Naive thymus-derived CD8-positive, alpha-beta T cell (primary cell): ENCODE measurements at regions not wholly inside any gene's neighbourhood (a gene's known extent, or its start where the extent isn't known, plus 50 kb on each side); places are given as distances from the start of the nearest gene placed in this dataset.

Experiments
- ATAC-seq, 2 donors: fragments of 150-1000 bp; cut with Tn5 transposase in 1 of 2; sonication (Bioruptor Pico), chemical (Tn5 transposase) in 1 of 2; 1 replicate in 1 of 2; 2 replicates in 1 of 2; pipeline ENCODE4 v1.10.0; 2021; ENCODE audit warnings: mild to moderate bottlenecking in 2 of 2, moderate library complexity in 2 of 2
- POLR2A ChIA-PET: fragments of 350-600 bp; sonication (Branson Sonifier 250); formaldehyde crosslinking; loops from one replicate; lab custom pipeline; 2021; ENCODE audit warnings: antibody characterized with exemption; lab: Charles Lee
- DNase-seq, 10 donors: peaks; one replicate each; pipeline versions ENCODE4 v3.0.0 to v3.0.0-alpha.2; 2020 to 2022
- H3K27ac Mint-ChIP-seq, 10 donors: one replicate each; pipeline ENCODE4 v1.8.0; 2020 to 2022; ENCODE audit warnings: mild to moderate bottlenecking in 10 of 10, mixed read lengths in 10 of 10, moderate library complexity in 4 of 10, inconsistent platforms in 1 of 10
- H3K27me3 Mint-ChIP-seq, 5 donors: one replicate each; pipeline ENCODE4 v1.8.0; 2021 to 2022; ENCODE audit warnings: mixed read lengths in 5 of 5
- H3K36me3 Mint-ChIP-seq, 3 donors: one replicate each; pipeline ENCODE4 v1.8.0; 2020 to 2022; ENCODE audit warnings: mixed read lengths in 3 of 3, mild to moderate bottlenecking in 2 of 3, inconsistent platforms in 1 of 3
- H3K4me1 Mint-ChIP-seq, 4 donors: one replicate each; pipeline ENCODE4 v1.8.0; 2021 to 2022; ENCODE audit warnings: mixed read lengths in 4 of 4
- H3K4me3 Mint-ChIP-seq, 10 donors: one replicate each; pipeline ENCODE4 v1.8.0; 2020 to 2022; ENCODE audit warnings: mild to moderate bottlenecking in 10 of 10, mixed read lengths in 10 of 10, moderate library complexity in 6 of 10, inconsistent platforms in 1 of 10
- H3K9me3 Mint-ChIP-seq, 9 donors: one replicate each; pipeline ENCODE4 v1.8.0; 2020 to 2022; ENCODE audit warnings: mixed read lengths in 9 of 9, mild to moderate bottlenecking in 3 of 9, inconsistent platforms in 1 of 9, moderate library complexity in 1 of 9

- Mint-ChIP-seq H3K4me3 (no peak overlapping the region), H3K9me3 (peaks cover 0 to 35% (median 13%) of the 10 kb centered on the region in 9 donors), H3K27ac (no peak overlapping the region), H3K4me1 (no peaks in the 10 kb centered on the region), H3K36me3 (peaks cover 0 to 19% (median 3%) of the 10 kb centered on the region in 3 donors), H3K27me3 (peaks cover 0 to 12% (median 3%) of the 10 kb centered on the region in 5 donors)
- no peak for ATAC-seq
- DNase-seq = no peak
- POLR2A ChIA-PET = no interaction called here
Observed at GRCh38 chrX:79568309-79568708, 201.2 kb upstream of the ITM2A start.

GRCh38 chrX:79564362-79564761 lies 197.2 kb upstream of the ITM2A start:
- Mint-ChIP-seq H3K27me3 (peaks cover 0 to 12% (median 3%) of the 10 kb centered on the region in 5 donors), H3K4me3 (no peak overlapping the region), H3K36me3 (peaks cover 0 to 17% (median 3%) of the 10 kb centered on the region in 3 donors)

GRCh38 chrX:79559290-79559689 lies 192.2 kb upstream of the ITM2A start:
- peaks cover 0 to 2% (median 0%) of the 10 kb centered on the region in 9 donors for H3K9me3 Mint-ChIP-seq
- H3K4me3 Mint-ChIP-seq = no peak overlapping the region
- H3K36me3 Mint-ChIP-seq = no peaks in the 10 kb centered on the region
- no peak for ATAC-seq
- H3K4me1 Mint-ChIP-seq = no peaks in the 10 kb centered on the region
- H3K27ac Mint-ChIP-seq = no peak overlapping the region
- DNase-seq = no peak
- POLR2A ChIA-PET = no interaction called here
- H3K27me3 Mint-ChIP-seq = peaks cover 0 to 5% (median 0%) of the 10 kb centered on the region in 5 donors

More at GRCh38 chrX:79564362-79564761, 197.2 kb upstream of the ITM2A start:
- Mint-ChIP-seq H3K27ac (no peak overlapping the region), H3K4me1 (no peaks in the 10 kb centered on the region), H3K9me3 (peaks cover 0 to 34% (median 11%) of the 10 kb centered on the region in 9 donors)
- DNase-seq (no peak), ATAC-seq (no peak)
- POLR2A ChIA-PET = no interaction called here

GRCh38 chrX:79557212-79557611 lies 190.1 kb upstream of the ITM2A start:
- ATAC-seq (no peak), DNase-seq (no peak)
- H3K27me3 Mint-ChIP-seq = peaks cover 0 to 4% (median 0%) of the 10 kb centered on the region in 5 donors
- no peak overlapping the region for H3K4me3 Mint-ChIP-seq
- no peak overlapping the region for H3K27ac Mint-ChIP-seq
- no peaks in the 10 kb centered on the region for H3K4me1 Mint-ChIP-seq
- no peaks in the 10 kb centered on the region for H3K36me3 Mint-ChIP-seq
- POLR2A ChIA-PET = no interaction called here
- H3K9me3 Mint-ChIP-seq = peaks cover 0 to 2% (median 0%) of the 10 kb centered on the region in 9 donors

GRCh38 chrX:79556800-79557199 lies 189.7 kb upstream of the ITM2A start:
- POLR2A ChIA-PET = no interaction called here
- no peaks in the 10 kb centered on the region for H3K36me3 Mint-ChIP-seq
- H3K4me3 Mint-ChIP-seq = no peak overlapping the region
- H3K9me3 Mint-ChIP-seq = peaks cover 0 to 2% (median 0%) of the 10 kb centered on the region in 9 donors
- H3K27me3 Mint-ChIP-seq = peaks cover 0 to 4% (median 0%) of the 10 kb centered on the region in 5 donors
- DNase-seq (no peak), ATAC-seq (no peak)
- H3K4me1 Mint-ChIP-seq = no peaks in the 10 kb centered on the region
- H3K27ac Mint-ChIP-seq = no peak overlapping the region

GRCh38 chrX:79530310-79531108 lies 163.4 kb upstream of the ITM2A start:
- peaks cover 0 to 3% (median 0%) of the 10 kb centered on the region in 5 donors for H3K27me3 Mint-ChIP-seq
- H3K4me1 Mint-ChIP-seq = no peaks in the 10 kb centered on the region
- H3K9me3 Mint-ChIP-seq = peaks cover 0 to 13% (median 2%) of the 10 kb centered on the region in 9 donors
- no peak overlapping the region for H3K4me3 Mint-ChIP-seq
- H3K27ac Mint-ChIP-seq = no peak overlapping the region
- ATAC-seq (no peak), DNase-seq (no peak)
- peaks cover 0 to 3% (median 0%) of the 10 kb centered on the region in 3 donors for H3K36me3 Mint-ChIP-seq
- POLR2A ChIA-PET = no interaction called here

- DNase-seq = no peak
- peaks cover 0 to 51% (median 10%) of the 10 kb centered on the region in 9 donors for H3K9me3 Mint-ChIP-seq
- POLR2A ChIA-PET = no interaction called here
Observed at GRCh38 chrX:79524642-79525041, 157.5 kb upstream of the ITM2A start.

GRCh38 chrX:79515529-79515928 lies 148.4 kb upstream of the ITM2A start:
- H3K9me3 Mint-ChIP-seq = peaks cover 0 to 6% (median 0%) of the 10 kb centered on the region in 9 donors

More at GRCh38 chrX:79524642-79525041, 157.5 kb upstream of the ITM2A start:
- H3K27me3 Mint-ChIP-seq = no peaks in the 10 kb centered on the region
- H3K36me3 Mint-ChIP-seq = peaks cover 0 to 18% (median 0%) of the 10 kb centered on the region in 3 donors
- no peak for ATAC-seq
- no peak overlapping the region for H3K27ac Mint-ChIP-seq
- H3K4me3 Mint-ChIP-seq = no peak overlapping the region
- H3K4me1 Mint-ChIP-seq = no peaks in the 10 kb centered on the region

GRCh38 chrX:79511799-79512198 lies 144.7 kb upstream of the ITM2A start:
- no peaks in the 10 kb centered on the region for H3K36me3 Mint-ChIP-seq
- H3K27ac Mint-ChIP-seq = no peak overlapping the region
- H3K9me3 Mint-ChIP-seq = peaks cover 0 to 8% (median 0%) of the 10 kb centered on the region in 9 donors
- POLR2A ChIA-PET = no interaction called here
- ATAC-seq (no peak), DNase-seq (no peak)
- no peaks in the 10 kb centered on the region for H3K4me1 Mint-ChIP-seq
- H3K27me3 Mint-ChIP-seq = peaks cover 0 to 9% (median 1%) of the 10 kb centered on the region in 5 donors
- H3K4me3 Mint-ChIP-seq = no peak overlapping the region

More at GRCh38 chrX:79515529-79515928, 148.4 kb upstream of the ITM2A start:
- POLR2A ChIA-PET = no interaction called here
- H3K27ac Mint-ChIP-seq = no peak overlapping the region
- no peaks in the 10 kb centered on the region for H3K4me1 Mint-ChIP-seq
- ATAC-seq = no peak
- no peak overlapping the region for H3K4me3 Mint-ChIP-seq
- DNase-seq = no peak
- H3K27me3 Mint-ChIP-seq = peaks cover 0 to 10% (median 1%) of the 10 kb centered on the region in 5 donors
- peaks cover 0 to 4% (median 0%) of the 10 kb centered on the region in 3 donors for H3K36me3 Mint-ChIP-seq

- Mint-ChIP-seq H3K27ac (no peak overlapping the region), H3K27me3 (peaks cover 0 to 4% (median 0%) of the 10 kb centered on the region in 5 donors), H3K4me1 (no peaks in the 10 kb centered on the region), H3K9me3 (peaks cover 0 to 22% (median 0%) of the 10 kb centered on the region in 9 donors), H3K36me3 (no peaks in the 10 kb centered on the region), H3K4me3 (no peak overlapping the region)
- DNase-seq (no peak), ATAC-seq (no peak)
- POLR2A ChIA-PET = no interaction called here
Observed at GRCh38 chrX:79506001-79506400, 138.9 kb upstream of the ITM2A start.

- no peak for DNase-seq
- H3K27me3 Mint-ChIP-seq = peaks cover 11 to 53% (median 16%) of the 10 kb centered on the region in 5 donors
Observed at GRCh38 chrX:79482686-79483085, 115.6 kb upstream of the ITM2A start.

GRCh38 chrX:79477691-79478090 lies 110.6 kb upstream of the ITM2A start:
- POLR2A ChIA-PET = no interaction called here
- ATAC-seq (no peak), DNase-seq (no peak)
- no peaks in the 10 kb centered on the region for H3K36me3 Mint-ChIP-seq
- H3K4me3 Mint-ChIP-seq = no peak overlapping the region
- H3K9me3 Mint-ChIP-seq = peaks cover 0 to 3% (median 0%) of the 10 kb centered on the region in 9 donors
- H3K4me1 Mint-ChIP-seq = no peaks in the 10 kb centered on the region
- no peak overlapping the region for H3K27ac Mint-ChIP-seq
- H3K27me3 Mint-ChIP-seq = peaks cover 7 to 16% (median 9%) of the 10 kb centered on the region in 5 donors

More at GRCh38 chrX:79482686-79483085, 115.6 kb upstream of the ITM2A start:
- Mint-ChIP-seq H3K4me1 (no peaks in the 10 kb centered on the region), H3K36me3 (peaks cover 0 to 11% (median 4%) of the 10 kb centered on the region in 3 donors), H3K27ac (no peak overlapping the region), H3K9me3 (peaks cover 0 to 24% (median 10%) of the 10 kb centered on the region in 9 donors), H3K4me3 (no peak overlapping the region)
- ATAC-seq = no peak
- POLR2A ChIA-PET = no interaction called here

GRCh38 chrX:79466636-79467035 lies 99.5 kb upstream of the ITM2A start:
- peaks cover 0 to 28% (median 7%) of the 10 kb centered on the region in 9 donors for H3K9me3 Mint-ChIP-seq
- H3K27me3 Mint-ChIP-seq = peaks cover 0 to 11% (median 4%) of the 10 kb centered on the region in 5 donors
- POLR2A ChIA-PET = no interaction called here
- H3K4me3 Mint-ChIP-seq = no peak overlapping the region
- H3K27ac Mint-ChIP-seq = peak overlapping the region in 1 of 10 donors; percentile 5
- no peak for ATAC-seq
- no peaks in the 10 kb centered on the region for H3K4me1 Mint-ChIP-seq
- no peak for DNase-seq
- H3K36me3 Mint-ChIP-seq = peaks cover 0 to 5% (median 0%) of the 10 kb centered on the region in 3 donors
